ENCODE measurements at regions not wholly inside any gene's neighbourhood (a gene's known extent, or its start where the extent isn't known, plus 50 kb on each side); places are given as distances from the start of the nearest gene placed in this dataset.

- TF ChIP-seq PATZ1 (CRISPR knock-in tag; IDR thresholded peaks at IDR 0.05; ENCODE audit: borderline replicate concordance): no peak
- TF ChIP-seq TOX (CRISPR knock-in tag; IDR thresholded peaks at IDR 0.05; ENCODE audit: borderline replicate concordance): no peak
- TF ChIP-seq ZFP30 (CRISPR knock-in tag; IDR thresholded peaks at IDR 0.05): no peak
- no peak for TF ChIP-seq ZFP3 (CRISPR knock-in tag; IDR thresholded peaks at IDR 0.05)
- TF ChIP-seq ISL1 (CRISPR knock-in tag; IDR thresholded peaks at IDR 0.05): no peak
- no peak for TF ChIP-seq OSR1 (CRISPR knock-in tag; IDR thresholded peaks at IDR 0.05)
- no peak for TF ChIP-seq ZNF70 (CRISPR knock-in tag; IDR thresholded peaks at IDR 0.05)
- TF ChIP-seq TSHZ2 (CRISPR knock-in tag; IDR thresholded peaks at IDR 0.05): no peak
- no peak for TF ChIP-seq ARNTL (CRISPR knock-in tag; IDR thresholded peaks at IDR 0.05; ENCODE audit: borderline replicate concordance, low read depth)
- TF ChIP-seq BACH2 (CRISPR knock-in tag; IDR thresholded peaks at IDR 0.05; ENCODE audit: borderline replicate concordance): no peak
- no peak for TF ChIP-seq CREB5 (CRISPR knock-in tag; IDR thresholded peaks at IDR 0.05; ENCODE audit: low read depth)
- no peak for TF ChIP-seq ESRRG (CRISPR knock-in tag; IDR thresholded peaks at IDR 0.05)
- no peak for TF ChIP-seq SNAI2 (CRISPR knock-in tag; IDR thresholded peaks at IDR 0.05)
- no peak for TF ChIP-seq ZC3H10 (CRISPR knock-in tag; IDR thresholded peaks at IDR 0.05)
- no peak for TF ChIP-seq PPARA (CRISPR knock-in tag; IDR thresholded peaks at IDR 0.05; ENCODE audit: borderline replicate concordance)
- TF ChIP-seq RARB (CRISPR knock-in tag; IDR thresholded peaks at IDR 0.05): no peak
- TF ChIP-seq ZNF8 (CRISPR knock-in tag; IDR thresholded peaks at IDR 0.05): no peak
- no peak for TF ChIP-seq CSDC2 (CRISPR knock-in tag; IDR thresholded peaks at IDR 0.05)
- no peak for ATAC-seq
Observed at GRCh38 chr1:2939041-2939552, 82.2 kb upstream of the ACTRT2 start.

- no peak for TF ChIP-seq PATZ1 (CRISPR knock-in tag; IDR thresholded peaks at IDR 0.05; ENCODE audit: borderline replicate concordance)
- no peak for TF ChIP-seq ZNF565 (CRISPR knock-in tag; conservative IDR thresholded peaks at IDR 0.05; ENCODE audit: low read depth)
- no peak for TF ChIP-seq ZC3H10 (CRISPR knock-in tag; IDR thresholded peaks at IDR 0.05)
- no peak for TF ChIP-seq TSHZ2 (CRISPR knock-in tag; IDR thresholded peaks at IDR 0.05)
- no peak for TF ChIP-seq BACH2 (CRISPR knock-in tag; IDR thresholded peaks at IDR 0.05; ENCODE audit: borderline replicate concordance)
- no peak for TF ChIP-seq CSDC2 (CRISPR knock-in tag; IDR thresholded peaks at IDR 0.05)
- no peak for TF ChIP-seq RARB (CRISPR knock-in tag; IDR thresholded peaks at IDR 0.05)
- TF ChIP-seq, protein P1, sequence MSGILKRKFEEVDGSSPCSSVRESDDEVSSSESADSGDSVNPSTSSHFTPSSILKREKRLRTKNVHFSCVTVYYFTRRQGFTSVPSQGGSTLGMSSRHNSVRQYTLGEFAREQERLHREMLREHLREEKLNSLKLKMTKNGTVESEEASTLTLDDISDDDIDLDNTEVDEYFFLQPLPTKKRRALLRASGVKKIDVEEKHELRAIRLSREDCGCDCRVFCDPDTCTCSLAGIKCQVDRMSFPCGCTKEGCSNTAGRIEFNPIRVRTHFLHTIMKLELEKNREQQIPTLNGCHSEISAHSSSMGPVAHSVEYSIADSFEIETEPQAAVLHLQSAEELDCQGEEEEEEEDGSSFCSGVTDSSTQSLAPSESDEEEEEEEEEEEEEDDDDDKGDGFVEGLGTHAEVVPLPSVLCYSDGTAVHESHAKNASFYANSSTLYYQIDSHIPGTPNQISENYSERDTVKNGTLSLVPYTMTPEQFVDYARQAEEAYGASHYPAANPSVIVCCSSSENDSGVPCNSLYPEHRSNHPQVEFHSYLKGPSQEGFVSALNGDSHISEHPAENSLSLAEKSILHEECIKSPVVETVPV (CRISPR knock-in tag; IDR thresholded peaks at IDR 0.05): no peak
- TF ChIP-seq GLIS3 (CRISPR knock-in tag; IDR thresholded peaks at IDR 0.05): no peak
- no peak for TF ChIP-seq ZNF8 (CRISPR knock-in tag; IDR thresholded peaks at IDR 0.05)
- no peak for TF ChIP-seq SNAI2 (CRISPR knock-in tag; IDR thresholded peaks at IDR 0.05)
- TF ChIP-seq ZFP30 (CRISPR knock-in tag; IDR thresholded peaks at IDR 0.05): no peak
- TF ChIP-seq TCF4 (CRISPR knock-in tag; IDR thresholded peaks at IDR 0.05; ENCODE audit: borderline replicate concordance): no peak
- TF ChIP-seq ZNF70 (CRISPR knock-in tag; IDR thresholded peaks at IDR 0.05): no peak
- no peak for TF ChIP-seq TOX (CRISPR knock-in tag; IDR thresholded peaks at IDR 0.05; ENCODE audit: borderline replicate concordance)
- no peak for TF ChIP-seq PPARA (CRISPR knock-in tag; IDR thresholded peaks at IDR 0.05; ENCODE audit: borderline replicate concordance)
- no peak for TF ChIP-seq OSR1 (CRISPR knock-in tag; IDR thresholded peaks at IDR 0.05)
- no peak for ATAC-seq
Observed at GRCh38 chr1:2940178-2940577, 81.1 kb upstream of the ACTRT2 start.

Data from SK-N-SH treated with all-trans-retinoic acid at 6 μM for 48 hours (cell line).